ENCODE measurements at regions not wholly inside any gene's neighbourhood (a gene's known extent, or its start where the extent isn't known, plus 50 kb on each side); places are given as distances from the start of the nearest gene placed in this dataset.

DNA sequence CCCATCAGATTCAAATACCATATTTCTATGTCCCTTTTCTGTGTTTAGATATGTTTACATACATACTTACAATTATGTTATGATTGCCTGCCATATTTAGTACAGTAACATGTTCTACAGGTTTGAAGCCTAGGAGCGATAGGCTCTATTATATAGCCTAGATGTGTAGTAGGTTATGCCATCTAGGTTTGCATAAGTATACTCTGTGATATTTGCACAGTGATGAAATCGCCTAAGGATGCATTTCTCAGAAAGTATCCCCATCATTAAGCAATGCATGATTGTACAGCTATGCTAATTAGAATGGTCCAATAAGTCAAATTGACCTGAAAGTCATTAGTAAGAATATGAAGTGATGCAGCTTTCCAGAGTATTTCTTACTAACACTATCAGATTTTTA, 1171.7 kb upstream of the LRRTM3 start (continued):
- TF ChIP-seq, protein P1, sequence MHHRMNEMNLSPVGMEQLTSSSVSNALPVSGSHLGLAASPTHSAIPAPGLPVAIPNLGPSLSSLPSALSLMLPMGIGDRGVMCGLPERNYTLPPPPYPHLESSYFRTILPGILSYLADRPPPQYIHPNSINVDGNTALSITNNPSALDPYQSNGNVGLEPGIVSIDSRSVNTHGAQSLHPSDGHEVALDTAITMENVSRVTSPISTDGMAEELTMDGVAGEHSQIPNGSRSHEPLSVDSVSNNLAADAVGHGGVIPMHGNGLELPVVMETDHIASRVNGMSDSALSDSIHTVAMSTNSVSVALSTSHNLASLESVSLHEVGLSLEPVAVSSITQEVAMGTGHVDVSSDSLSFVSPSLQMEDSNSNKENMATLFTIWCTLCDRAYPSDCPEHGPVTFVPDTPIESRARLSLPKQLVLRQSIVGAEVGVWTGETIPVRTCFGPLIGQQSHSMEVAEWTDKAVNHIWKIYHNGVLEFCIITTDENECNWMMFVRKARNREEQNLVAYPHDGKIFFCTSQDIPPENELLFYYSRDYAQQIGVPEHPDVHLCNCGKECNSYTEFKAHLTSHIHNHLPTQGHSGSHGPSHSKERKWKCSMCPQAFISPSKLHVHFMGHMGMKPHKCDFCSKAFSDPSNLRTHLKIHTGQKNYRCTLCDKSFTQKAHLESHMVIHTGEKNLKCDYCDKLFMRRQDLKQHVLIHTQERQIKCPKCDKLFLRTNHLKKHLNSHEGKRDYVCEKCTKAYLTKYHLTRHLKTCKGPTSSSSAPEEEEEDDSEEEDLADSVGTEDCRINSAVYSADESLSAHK (tag by site-specific recombination; IDR thresholded peaks at IDR 0.05), result no peak
- TF ChIP-seq TRIM28 (IDR thresholded peaks at IDR 0.05; ENCODE audit: borderline replicate concordance, low read length) (no peak), ZNF624 (tag by site-specific recombination; IDR thresholded peaks at IDR 0.05) (no peak), ZNF555 (tag by site-specific recombination; conservative IDR thresholded peaks at IDR 0.05) (no peak), ZBTB17 (tag by site-specific recombination; IDR thresholded peaks at IDR 0.05) (no peak), ZNF549 (tag by site-specific recombination; IDR thresholded peaks at IDR 0.05) (no peak)
- TF ChIP-seq, protein P2, sequence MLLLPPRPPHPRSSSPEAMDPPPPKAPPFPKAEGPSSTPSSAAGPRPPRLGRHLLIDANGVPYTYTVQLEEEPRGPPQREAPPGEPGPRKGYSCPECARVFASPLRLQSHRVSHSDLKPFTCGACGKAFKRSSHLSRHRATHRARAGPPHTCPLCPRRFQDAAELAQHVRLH (tag by site-specific recombination; IDR thresholded peaks at IDR 0.05), result no peak
- TF ChIP-seq, protein P3, sequence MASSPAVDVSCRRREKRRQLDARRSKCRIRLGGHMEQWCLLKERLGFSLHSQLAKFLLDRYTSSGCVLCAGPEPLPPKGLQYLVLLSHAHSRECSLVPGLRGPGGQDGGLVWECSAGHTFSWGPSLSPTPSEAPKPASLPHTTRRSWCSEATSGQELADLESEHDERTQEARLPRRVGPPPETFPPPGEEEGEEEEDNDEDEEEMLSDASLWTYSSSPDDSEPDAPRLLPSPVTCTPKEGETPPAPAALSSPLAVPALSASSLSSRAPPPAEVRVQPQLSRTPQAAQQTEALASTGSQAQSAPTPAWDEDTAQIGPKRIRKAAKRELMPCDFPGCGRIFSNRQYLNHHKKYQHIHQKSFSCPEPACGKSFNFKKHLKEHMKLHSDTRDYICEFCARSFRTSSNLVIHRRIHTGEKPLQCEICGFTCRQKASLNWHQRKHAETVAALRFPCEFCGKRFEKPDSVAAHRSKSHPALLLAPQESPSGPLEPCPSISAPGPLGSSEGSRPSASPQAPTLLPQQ (tag by site-specific recombination; IDR thresholded peaks at IDR 0.05), result no peak
- TF ChIP-seq, protein P4, sequence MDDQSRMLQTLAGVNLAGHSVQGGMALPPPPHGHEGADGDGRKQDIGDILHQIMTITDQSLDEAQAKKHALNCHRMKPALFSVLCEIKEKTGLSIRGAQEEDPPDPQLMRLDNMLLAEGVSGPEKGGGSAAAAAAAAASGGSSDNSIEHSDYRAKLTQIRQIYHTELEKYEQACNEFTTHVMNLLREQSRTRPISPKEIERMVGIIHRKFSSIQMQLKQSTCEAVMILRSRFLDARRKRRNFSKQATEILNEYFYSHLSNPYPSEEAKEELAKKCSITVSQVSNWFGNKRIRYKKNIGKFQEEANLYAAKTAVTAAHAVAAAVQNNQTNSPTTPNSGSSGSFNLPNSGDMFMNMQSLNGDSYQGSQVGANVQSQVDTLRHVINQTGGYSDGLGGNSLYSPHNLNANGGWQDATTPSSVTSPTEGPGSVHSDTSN (CRISPR knock-in tag; IDR thresholded peaks at IDR 0.05), result no peak

DNA sequence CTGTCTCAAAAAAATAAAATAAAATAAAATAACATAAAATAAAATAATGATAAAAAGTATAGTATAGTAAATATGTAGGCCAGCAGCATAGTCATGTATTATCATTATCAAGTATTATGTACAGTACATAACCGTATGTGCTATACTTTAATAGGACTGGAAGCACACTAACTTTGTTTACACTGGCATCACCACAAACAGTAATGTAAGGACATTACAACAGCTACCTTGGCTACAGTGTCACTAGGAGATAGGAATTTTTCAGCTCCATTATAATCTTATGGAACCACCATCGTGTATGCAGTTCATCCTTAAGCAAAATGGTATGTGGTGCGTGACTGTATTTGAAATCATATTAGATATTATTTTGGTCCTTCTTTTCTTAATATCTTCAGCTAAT, 1163.5 kb upstream of the LRRTM3 start:
- no peak overlapping the region for H3K27ac ChIP-seq (ENCODE audit: extremely low read depth, low read depth, low read length)
- H3K4me1 ChIP-seq (ENCODE audit: control insufficient read depth, insufficient read depth, low read length), result no peaks in the 10 kb centered on the region
- no peaks in the 10 kb centered on the region for H3K9me3 ChIP-seq (ENCODE audit: control insufficient read depth, insufficient read depth, low read depth, low read length)
- no peak overlapping the region for H3K4me3 ChIP-seq (ENCODE audit: low read depth, low read length)
- TF ChIP-seq, protein P5, sequence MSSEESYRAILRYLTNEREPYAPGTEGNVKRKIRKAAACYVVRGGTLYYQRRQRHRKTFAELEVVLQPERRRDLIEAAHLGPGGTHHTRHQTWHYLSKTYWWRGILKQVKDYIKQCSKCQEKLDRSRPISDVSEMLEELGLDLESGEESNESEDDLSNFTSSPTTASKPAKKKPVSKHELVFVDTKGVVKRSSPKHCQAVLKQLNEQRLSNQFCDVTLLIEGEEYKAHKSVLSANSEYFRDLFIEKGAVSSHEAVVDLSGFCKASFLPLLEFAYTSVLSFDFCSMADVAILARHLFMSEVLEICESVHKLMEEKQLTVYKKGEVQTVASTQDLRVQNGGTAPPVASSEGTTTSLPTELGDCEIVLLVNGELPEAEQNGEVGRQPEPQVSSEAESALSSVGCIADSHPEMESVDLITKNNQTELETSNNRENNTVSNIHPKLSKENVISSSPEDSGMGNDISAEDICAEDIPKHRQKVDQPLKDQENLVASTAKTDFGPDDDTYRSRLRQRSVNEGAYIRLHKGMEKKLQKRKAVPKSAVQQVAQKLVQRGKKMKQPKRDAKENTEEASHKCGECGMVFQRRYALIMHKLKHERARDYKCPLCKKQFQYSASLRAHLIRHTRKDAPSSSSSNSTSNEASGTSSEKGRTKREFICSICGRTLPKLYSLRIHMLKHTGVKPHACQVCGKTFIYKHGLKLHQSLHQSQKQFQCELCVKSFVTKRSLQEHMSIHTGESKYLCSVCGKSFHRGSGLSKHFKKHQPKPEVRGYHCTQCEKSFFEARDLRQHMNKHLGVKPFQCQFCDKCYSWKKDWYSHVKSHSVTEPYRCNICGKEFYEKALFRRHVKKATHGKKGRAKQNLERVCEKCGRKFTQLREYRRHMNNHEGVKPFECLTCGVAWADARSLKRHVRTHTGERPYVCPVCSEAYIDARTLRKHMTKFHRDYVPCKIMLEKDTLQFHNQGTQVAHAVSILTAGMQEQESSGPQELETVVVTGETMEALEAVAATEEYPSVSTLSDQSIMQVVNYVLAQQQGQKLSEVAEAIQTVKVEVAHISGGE (tag by site-specific recombination; conservative IDR thresholded peaks at IDR 0.05; ENCODE audit: low read depth), result no peak
- TF ChIP-seq ZNF155 (tag by site-specific recombination; IDR thresholded peaks at IDR 0.05) (no peak), MZF1 (tag by site-specific recombination; IDR thresholded peaks at IDR 0.05; ENCODE audit: borderline replicate concordance) (no peak), ZNF600 (tag by site-specific recombination; IDR thresholded peaks at IDR 0.05) (no peak), SCRT1 (tag by site-specific recombination; IDR thresholded peaks at IDR 0.05; ENCODE audit: borderline replicate concordance) (no peak), SP2 (tag by site-specific recombination; IDR thresholded peaks at IDR 0.05) (no peak), OSR2 (tag by site-specific recombination; IDR thresholded peaks at IDR 0.05) (no peak), ZNF423 (tag by site-specific recombination; IDR thresholded peaks at IDR 0.05) (no peak), ZNF354C (tag by site-specific recombination; IDR thresholded peaks at IDR 0.05; ENCODE audit: borderline replicate concordance, low read depth) (no peak)
- TF ChIP-seq, protein P6, sequence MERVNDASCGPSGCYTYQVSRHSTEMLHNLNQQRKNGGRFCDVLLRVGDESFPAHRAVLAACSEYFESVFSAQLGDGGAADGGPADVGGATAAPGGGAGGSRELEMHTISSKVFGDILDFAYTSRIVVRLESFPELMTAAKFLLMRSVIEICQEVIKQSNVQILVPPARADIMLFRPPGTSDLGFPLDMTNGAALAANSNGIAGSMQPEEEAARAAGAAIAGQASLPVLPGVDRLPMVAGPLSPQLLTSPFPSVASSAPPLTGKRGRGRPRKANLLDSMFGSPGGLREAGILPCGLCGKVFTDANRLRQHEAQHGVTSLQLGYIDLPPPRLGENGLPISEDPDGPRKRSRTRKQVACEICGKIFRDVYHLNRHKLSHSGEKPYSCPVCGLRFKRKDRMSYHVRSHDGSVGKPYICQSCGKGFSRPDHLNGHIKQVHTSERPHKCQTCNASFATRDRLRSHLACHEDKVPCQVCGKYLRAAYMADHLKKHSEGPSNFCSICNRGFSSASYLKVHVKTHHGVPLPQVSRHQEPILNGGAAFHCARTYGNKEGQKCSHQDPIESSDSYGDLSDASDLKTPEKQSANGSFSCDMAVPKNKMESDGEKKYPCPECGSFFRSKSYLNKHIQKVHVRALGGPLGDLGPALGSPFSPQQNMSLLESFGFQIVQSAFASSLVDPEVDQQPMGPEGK (tag by site-specific recombination; IDR thresholded peaks at IDR 0.05), result no peak
- TF ChIP-seq, protein P7, sequence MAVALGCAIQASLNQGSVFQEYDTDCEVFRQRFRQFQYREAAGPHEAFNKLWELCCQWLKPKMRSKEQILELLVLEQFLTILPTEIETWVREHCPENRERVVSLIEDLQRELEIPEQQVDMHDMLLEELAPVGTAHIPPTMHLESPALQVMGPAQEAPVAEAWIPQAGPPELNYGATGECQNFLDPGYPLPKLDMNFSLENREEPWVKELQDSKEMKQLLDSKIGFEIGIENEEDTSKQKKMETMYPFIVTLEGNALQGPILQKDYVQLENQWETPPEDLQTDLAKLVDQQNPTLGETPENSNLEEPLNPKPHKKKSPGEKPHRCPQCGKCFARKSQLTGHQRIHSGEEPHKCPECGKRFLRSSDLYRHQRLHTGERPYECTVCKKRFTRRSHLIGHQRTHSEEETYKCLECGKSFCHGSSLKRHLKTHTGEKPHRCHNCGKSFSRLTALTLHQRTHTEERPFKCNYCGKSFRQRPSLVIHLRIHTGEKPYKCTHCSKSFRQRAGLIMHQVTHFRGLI (tag by site-specific recombination; IDR thresholded peaks at IDR 0.05), result no peak
- TF ChIP-seq, protein P8, sequence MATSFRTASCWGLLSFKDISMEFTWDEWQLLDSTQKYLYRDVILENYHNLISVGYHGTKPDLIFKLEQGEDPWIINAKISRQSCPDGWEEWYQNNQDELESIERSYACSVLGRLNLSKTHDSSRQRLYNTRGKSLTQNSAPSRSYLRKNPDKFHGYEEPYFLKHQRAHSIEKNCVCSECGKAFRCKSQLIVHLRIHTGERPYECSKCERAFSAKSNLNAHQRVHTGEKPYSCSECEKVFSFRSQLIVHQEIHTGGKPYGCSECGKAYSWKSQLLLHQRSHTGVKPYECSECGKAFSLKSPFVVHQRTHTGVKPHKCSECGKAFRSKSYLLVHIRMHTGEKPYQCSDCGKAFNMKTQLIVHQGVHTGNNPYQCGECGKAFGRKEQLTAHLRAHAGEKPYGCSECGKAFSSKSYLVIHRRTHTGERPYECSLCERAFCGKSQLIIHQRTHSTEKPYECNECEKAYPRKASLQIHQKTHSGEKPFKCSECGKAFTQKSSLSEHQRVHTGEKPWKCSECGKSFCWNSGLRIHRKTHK (tag by site-specific recombination; IDR thresholded peaks at IDR 0.05), result no peak
- ChIA-PET POLR2A (no interaction called here), CTCF (no interaction called here)
- no peaks in the 10 kb centered on the region for H3K36me3 ChIP-seq (ENCODE audit: control insufficient read depth in 2 of 2, insufficient read depth in 1 of 2, low read length in 2 of 2)
